HepG2 (cell line): ENCODE measurements at regions not wholly inside any gene's neighbourhood (a gene's known extent, or its start where the extent isn't known, plus 50 kb on each side); places are given as distances from the start of the nearest gene placed in this dataset.

Experiments used
- CCDC6 ChIP-seq: sonication (generic); formaldehyde crosslinking; IDR thresholded peaks from 2 replicates; pipeline ENCODE4 v1.8.1; 2022; ENCODE audit warnings: mild to moderate bottlenecking, missing genetic modification reagents, moderate library complexity
- CENPX ChIP-seq: sonication (generic); formaldehyde crosslinking; IDR thresholded peaks from 2 replicates; pipeline ENCODE4 v1.9.0; 2021; ENCODE audit warnings: mild to moderate bottlenecking, missing genetic modification reagents, moderate library complexity
- FOXJ3 ChIP-seq: sonication (generic); formaldehyde crosslinking; IDR thresholded peaks from 2 replicates; pipeline ENCODE4 v1.4.0; 2020; ENCODE audit warnings: missing genetic modification reagents, mild to moderate bottlenecking, borderline replicate concordance
- HMGXB4 ChIP-seq, 2 experiments: sonication (generic) in 1 of 2; formaldehyde crosslinking in 1 of 2; IDR thresholded peaks; 2 replicates each; pipeline versions ENCODE4 v1.4.0 to v1.6.1; 2018 to 2020; ENCODE audit warnings: missing genetic modification reagents in 2 of 2, borderline replicate concordance in 1 of 2, low read depth in 1 of 2, mild to moderate bottlenecking in 1 of 2, missing biosample characterization in 1 of 2
- HNRNPK ChIP-seq: fragments of 200-400 bp; formaldehyde crosslinking; IDR thresholded peaks from 2 replicates; pipeline ENCODE4 v1.6.1; 2018; ENCODE audit warnings: low read length, low read depth, moderate library complexity, mild to moderate bottlenecking; ENCODE audit not compliant: poor library complexity, severe bottlenecking
- KDM2A ChIP-seq: sonication (generic); formaldehyde crosslinking; IDR thresholded peaks from 2 replicates; pipeline ENCODE4 v1.4.0; 2020; ENCODE audit warnings: low read depth, missing genetic modification reagents, borderline replicate concordance
- MZF1 ChIP-seq: sonication (generic); formaldehyde crosslinking; IDR thresholded peaks from 2 replicates; pipeline ENCODE4 v1.8.1; 2023; ENCODE audit warnings: mild to moderate bottlenecking, missing genetic modification reagents, borderline replicate concordance
- NCOA2 ChIP-seq: sonication (generic); formaldehyde crosslinking; IDR thresholded peaks from 2 replicates; pipeline ENCODE4 v1.8.0; 2022; ENCODE audit warnings: inconsistent platforms
- NFE2L1 ChIP-seq: sonication (generic); formaldehyde crosslinking; IDR thresholded peaks from 2 replicates; pipeline ENCODE4 v1.4.0; 2020; ENCODE audit warnings: missing genetic modification reagents, mild to moderate bottlenecking, borderline replicate concordance
- SAP130 ChIP-seq: IDR thresholded peaks from 2 replicates; pipeline ENCODE4 v1.6.1; 2016; ENCODE audit warnings: low read depth
- SATB2 ChIP-seq: sonication (generic); formaldehyde crosslinking; IDR thresholded peaks from 2 replicates; pipeline ENCODE4 v1.5.0; 2020; ENCODE audit warnings: missing genetic modification reagents
- SPEN ChIP-seq: sonication (generic); formaldehyde crosslinking; IDR thresholded peaks from 2 replicates; pipeline ENCODE4 v1.5.1; 2020; ENCODE audit warnings: low read depth, mild to moderate bottlenecking, missing genetic modification reagents
- SSRP1 ChIP-seq: IDR thresholded peaks from 2 replicates; pipeline ENCODE4 v1.6.1; 2016; ENCODE audit warnings: control low read depth
- TBP ChIP-seq: sonication (generic); formaldehyde crosslinking; IDR thresholded peaks from 2 replicates; pipeline ENCODE4 v1.5.0; 2020; ENCODE audit warnings: missing genetic modification reagents
- ZNF124 ChIP-seq: sonication (generic); formaldehyde crosslinking; IDR thresholded peaks from 2 replicates; pipeline ENCODE4 v1.4.0; 2020; ENCODE audit warnings: missing genetic modification reagents
- ZNF343 ChIP-seq: sonication (generic); formaldehyde crosslinking; IDR thresholded peaks from 2 replicates; pipeline ENCODE4 v1.4.0; 2020; ENCODE audit warnings: mild to moderate bottlenecking, missing genetic modification reagents
- ZNF44 ChIP-seq: sonication (generic); formaldehyde crosslinking; IDR thresholded peaks from 2 replicates; pipeline ENCODE4 v1.5.1; 2020; ENCODE audit warnings: mild to moderate bottlenecking, missing genetic modification reagents
- ZNF556 ChIP-seq: sonication (generic); formaldehyde crosslinking; IDR thresholded peaks from 2 replicates; pipeline ENCODE4 v1.4.0; 2020; ENCODE audit warnings: mild to moderate bottlenecking, missing genetic modification reagents, borderline replicate concordance
- ZNF589 ChIP-seq: sonication (generic); formaldehyde crosslinking; conservative IDR thresholded peaks from 2 replicates; pipeline ENCODE4 v1.8.0; 2022; ENCODE audit warnings: mild to moderate bottlenecking, moderate library complexity, missing genetic modification reagents
- ZNF766 ChIP-seq: sonication (generic); formaldehyde crosslinking; IDR thresholded peaks from 2 replicates; pipeline ENCODE4 v1.5.0; 2020; ENCODE audit warnings: missing genetic modification reagents, borderline replicate concordance
- TF ChIP-seq, protein P1 (sequence below): sonication (generic); formaldehyde crosslinking; IDR thresholded peaks from 2 replicates; pipeline ENCODE4 v1.4.0; 2020; ENCODE audit warnings: missing genetic modification reagents, mild to moderate bottlenecking, borderline replicate concordance
- TF ChIP-seq, protein P2 (sequence below): sonication (generic); formaldehyde crosslinking; IDR thresholded peaks from 2 replicates; pipeline ENCODE4 v1.8.1; 2022; ENCODE audit warnings: mild to moderate bottlenecking, missing genetic modification reagents

DNA sequence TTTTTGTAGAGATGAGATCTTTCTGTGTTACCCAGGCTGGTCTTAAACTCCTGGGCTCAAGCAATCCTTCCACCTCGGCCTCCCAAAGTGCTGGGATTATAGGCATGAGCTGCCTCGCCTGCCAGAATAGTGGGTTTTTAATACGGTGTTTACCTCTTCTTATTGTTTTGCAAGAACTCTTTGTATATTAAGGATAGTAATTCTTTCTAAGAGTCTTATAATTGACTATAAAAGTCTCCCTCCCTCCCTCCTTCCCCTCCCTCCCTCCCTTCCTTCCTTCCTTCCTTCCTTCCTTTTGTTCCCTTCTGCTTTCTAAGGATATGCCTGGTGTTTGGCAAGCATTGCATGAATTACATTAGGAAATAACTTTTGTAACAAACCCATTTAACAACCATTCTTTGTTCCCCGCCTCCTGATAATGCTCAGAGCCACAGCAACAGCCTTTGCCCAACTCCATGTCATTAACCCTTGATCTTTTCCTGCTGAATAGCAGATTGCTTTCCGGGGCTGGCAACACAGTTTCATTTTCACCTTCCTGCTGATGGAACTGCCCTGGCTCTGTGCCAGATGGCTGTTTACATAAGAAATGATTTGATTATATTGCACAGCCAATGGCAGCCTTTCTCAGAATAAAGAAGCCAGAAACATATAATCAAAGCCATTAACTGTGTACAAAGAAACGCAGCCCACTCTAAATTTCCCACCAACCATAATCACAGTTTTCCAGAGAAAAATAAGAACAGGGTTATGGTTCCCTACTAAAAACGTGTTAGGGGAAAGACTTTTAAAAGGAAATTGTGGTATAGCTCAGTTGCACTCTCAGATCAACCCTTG, 143.7 kb upstream of the PTPN1 start (continued):
- TF ChIP-seq SPEN (peak; percentile 77; the same call in 1 of the 2 replicates), ZNF343 (CRISPR knock-in tag) (no peak), CCDC6 (CRISPR knock-in tag) (peak; percentile 44; the same call in 1 of the 2 replicates), ZNF589 (CRISPR knock-in tag) (no peak), FOXJ3 (peak; percentile 96), SATB2 (CRISPR knock-in tag) (peak; percentile 89), ZNF556 (CRISPR knock-in tag) (0 out of 2 replicates have a peak, but pooled peaks have one; percentile 51), MZF1 (no peak), NFE2L1 (CRISPR knock-in tag) (no peak), SSRP1 (CRISPR knock-in tag) (peak; percentile 78; the same call in 1 of the 2 replicates), ZNF124 (peak; percentile 93; the same call in 1 of the 2 replicates), KDM2A (peak; percentile 70), SAP130 (CRISPR knock-in tag) (peak; percentile 92), CENPX (CRISPR knock-in tag) (no peak), NCOA2 (CRISPR knock-in tag) (peak; percentile 93), HMGXB4 (CRISPR knock-in tag; IDR thresholded peaks at IDR 0.05; ENCODE audit: borderline replicate concordance in 1 of 2, low read depth in 1 of 2) (peak in 1 of 2 experiments; percentile 71; a peak in 1 of 4 replicates), TBP (CRISPR knock-in tag) (0 out of 2 replicates have a peak, but pooled peaks have one; percentile 31), ZNF766 (CRISPR knock-in tag) (peak; percentile 54; the same call in 1 of the 2 replicates), ZNF44 (0 out of 2 replicates have a peak, but pooled peaks have one; percentile 29), HNRNPK (peak; percentile 93)
- TF ChIP-seq, protein P1, sequence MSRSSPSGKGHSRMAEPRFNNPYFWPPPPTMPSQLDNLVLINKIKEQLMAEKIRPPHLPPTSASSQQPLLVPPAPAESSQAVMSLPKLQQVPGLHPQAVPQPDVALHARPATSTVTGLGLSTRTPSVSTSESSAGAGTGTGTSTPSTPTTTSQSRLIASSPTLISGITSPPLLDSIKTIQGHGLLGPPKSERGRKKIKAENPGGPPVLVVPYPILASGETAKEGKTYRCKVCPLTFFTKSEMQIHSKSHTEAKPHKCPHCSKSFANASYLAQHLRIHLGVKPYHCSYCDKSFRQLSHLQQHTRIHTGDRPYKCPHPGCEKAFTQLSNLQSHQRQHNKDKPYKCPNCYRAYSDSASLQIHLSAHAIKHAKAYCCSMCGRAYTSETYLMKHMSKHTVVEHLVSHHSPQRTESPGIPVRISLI: peak; percentile 60; the same call in 1 of the 2 replicates
- TF ChIP-seq, protein P2, sequence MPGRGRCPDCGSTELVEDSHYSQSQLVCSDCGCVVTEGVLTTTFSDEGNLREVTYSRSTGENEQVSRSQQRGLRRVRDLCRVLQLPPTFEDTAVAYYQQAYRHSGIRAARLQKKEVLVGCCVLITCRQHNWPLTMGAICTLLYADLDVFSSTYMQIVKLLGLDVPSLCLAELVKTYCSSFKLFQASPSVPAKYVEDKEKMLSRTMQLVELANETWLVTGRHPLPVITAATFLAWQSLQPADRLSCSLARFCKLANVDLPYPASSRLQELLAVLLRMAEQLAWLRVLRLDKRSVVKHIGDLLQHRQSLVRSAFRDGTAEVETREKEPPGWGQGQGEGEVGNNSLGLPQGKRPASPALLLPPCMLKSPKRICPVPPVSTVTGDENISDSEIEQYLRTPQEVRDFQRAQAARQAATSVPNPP: peak; percentile 49; the same call in 1 of the 2 replicates
